ENCODE measurements at regions not wholly inside any gene's neighbourhood (a gene's known extent, or its start where the extent isn't known, plus 50 kb on each side); places are given as distances from the start of the nearest gene placed in this dataset.

- FAIRE-seq (no peak), DNase-seq (ENCODE audit: low read depth in 1 of 2, low spot score in 2 of 2) (no peak)
- H4K8ac ChIP-seq (ENCODE audit: extremely low read depth, insufficient read depth, low read length), result no peak overlapping the region
- no peaks in the 10 kb centered on the region for H3K79me2 ChIP-seq (ENCODE audit: control insufficient read depth in 1 of 2, insufficient read depth in 2 of 2, low read length in 2 of 2)
- H4K91ac ChIP-seq (replicated peaks; ENCODE audit: insufficient read length, low read length), result no peak overlapping the region
- no peaks in the 10 kb centered on the region for H3K79me1 ChIP-seq (ENCODE audit: low read depth, low read length)
- H2BK20ac ChIP-seq (ENCODE audit: low read length), result no peak overlapping the region
- H3K27me3 ChIP-seq (replicated peaks in 1 of 4; ENCODE audit: control insufficient read depth in 3 of 4, extremely low read depth in 1 of 4, insufficient read depth in 3 of 4, low read length in 3 of 4), result no peaks in the 10 kb centered on the region
- POLR2A ChIA-PET (ENCODE audit: partially characterized antibody), result no interaction called here
- no peaks in the 10 kb centered on the region for H4K20me1 ChIP-seq (replicated peaks in 1 of 2; ENCODE audit: control insufficient read depth in 1 of 2, insufficient read depth in 2 of 2, low read length in 2 of 2)
- no peak overlapping the region for H3K27ac ChIP-seq (ENCODE audit: low read depth, low read length)
- no peak overlapping the region for H3K9ac ChIP-seq (replicated peaks in 1 of 4; ENCODE audit: extremely low read depth in 1 of 4, low read depth in 3 of 4, low read length in 3 of 4)
- no peak for TF ChIP-seq SP2 (IDR thresholded peaks at IDR 0.05; ENCODE audit: low read length)
- no peak for TF ChIP-seq RXRA (IDR thresholded peaks at IDR 0.05; ENCODE audit: insufficient read depth, low read depth, low read length)
- no peak for TF ChIP-seq HDAC6 (IDR thresholded peaks at IDR 0.05; ENCODE audit: low read depth, low read length)
- no peak for TF ChIP-seq CREB1 (IDR thresholded peaks at IDR 0.05)
- no peak for TF ChIP-seq MAX (IDR thresholded peaks at IDR 0.05)
- TF ChIP-seq POU5F1 (IDR thresholded peaks at IDR 0.05; ENCODE audit: low read depth, low read length), result no peak
- no peak for TF ChIP-seq GABPA (IDR thresholded peaks at IDR 0.05; ENCODE audit: borderline replicate concordance, insufficient read depth, low read length)
- TF ChIP-seq CEBPB (IDR thresholded peaks at IDR 0.05; ENCODE audit: low read depth, low read length), result no peak
- TF ChIP-seq TAF1 (IDR thresholded peaks at IDR 0.05; ENCODE audit: low read depth, low read length), result no peak
- TF ChIP-seq CTCF (IDR thresholded peaks at IDR 0.05; ENCODE audit: control extremely low read depth in 1 of 3, insufficient read depth in 1 of 3, low read depth in 1 of 3, low read length in 3 of 3), result no peak
- no peak for TF ChIP-seq BCL11A (IDR thresholded peaks at IDR 0.05; ENCODE audit: low read depth in 2 of 2, low read length in 2 of 2)
- no peak for TF ChIP-seq SP4 (IDR thresholded peaks at IDR 0.05; ENCODE audit: low read length)
- no peak overlapping the region for H3K18ac ChIP-seq (ENCODE audit: extremely low read depth, low read length)
- no peak overlapping the region for H2AK5ac ChIP-seq (ENCODE audit: low read depth, low read length)
- H3K23me2 ChIP-seq (ENCODE audit: low read depth, low read length), result no peaks in the 10 kb centered on the region
- no peak overlapping the region for H3K14ac ChIP-seq (ENCODE audit: insufficient read length)
- CTCF ChIA-PET (ENCODE audit: partially characterized antibody), result interaction anchor here (0.6 kb wide), 1 partner anchor 33 kb away, joined by 4 read pairs; no protein-coding TSS in a partner anchor
- no peak overlapping the region for H3K56ac ChIP-seq (replicated peaks; ENCODE audit: insufficient read length, low read depth, low read length)
- H2BK12ac ChIP-seq (ENCODE audit: low read depth, low read length), result no peak overlapping the region
- no peak overlapping the region for H3K4me3 ChIP-seq (ENCODE audit: extremely low read depth in 1 of 4, insufficient read depth in 2 of 4, low read depth in 3 of 4, low read length in 4 of 4)
- H3K9me3 ChIP-seq (ENCODE audit: insufficient read depth in 2 of 2, low read depth in 1 of 2, low read length in 1 of 2), result no peaks in the 10 kb centered on the region
- no peak overlapping the region for H4K5ac ChIP-seq (ENCODE audit: insufficient read length, low read depth, low read length)
- H3K23ac ChIP-seq (ENCODE audit: insufficient read length), result no peak overlapping the region
- no peak overlapping the region for H2BK15ac ChIP-seq (ENCODE audit: low read length)
- no peak overlapping the region for H2AFZ ChIP-seq (ENCODE audit: low read length)
- H3K4me1 ChIP-seq (replicated peaks in 1 of 4; ENCODE audit: control insufficient read depth in 3 of 4, insufficient read depth in 4 of 4, low read length in 3 of 4), result no peaks in the 10 kb centered on the region
- no peak overlapping the region for H2BK5ac ChIP-seq (ENCODE audit: low read depth, low read length)
- H3K36me3 ChIP-seq (ENCODE audit: control insufficient read depth in 2 of 4, insufficient read depth in 4 of 4, low read length in 3 of 4), result peaks cover 0 to 11% (median 5%) of the 10 kb centered on the region in 4 experiments; a peak in 3 of 8 replicates
- H3K4me2 ChIP-seq (ENCODE audit: insufficient read depth in 1 of 2, low read depth in 2 of 2, low read length in 2 of 2), result no peak overlapping the region
- H2BK120ac ChIP-seq (replicated peaks; ENCODE audit: low read depth, low read length), result no peak overlapping the region
- H3K4ac ChIP-seq (replicated peaks; ENCODE audit: insufficient read length, low read depth, low read length), result no peak overlapping the region
Measured at GRCh38 chrY:7377091-7377490, 465.5 kb upstream of the AMELY start.

Data from H1 (cell line).